ENCODE measurements at regions not wholly inside any gene's neighbourhood (a gene's known extent, or its start where the extent isn't known, plus 50 kb on each side); places are given as distances from the start of the nearest gene placed in this dataset.

GRCh38 chr2:598058-598802 is 79.0 kb downstream of the TMEM18 start:
- Mint-ChIP-seq H3K27me3 (ENCODE audit: insufficient read depth) (no peaks in the 10 kb centered on the region), H3K9me3 (no peaks in the 10 kb centered on the region), H3K36me3 (ENCODE audit: low read depth) (no peaks in the 10 kb centered on the region), H3K4me1 (no peaks in the 10 kb centered on the region), H3K4me3 (no peak overlapping the region), H3K27ac (no peak overlapping the region)
- no peaks in the 10 kb centered on the region for H3K27me3 ChIP-seq (ENCODE audit: control insufficient read depth, insufficient read depth, low read length, poor library complexity, severe bottlenecking)
- H3K9me3 ChIP-seq (ENCODE audit: control insufficient read depth, low read length), result no peaks in the 10 kb centered on the region
- no peak overlapping the region for H3K9ac ChIP-seq (ENCODE audit: extremely low read depth, low read length, poor library complexity, severe bottlenecking)
- WGBS, 2 experiments (ENCODE audit: insufficient coverage in 1 of 2, insufficient read length in 1 of 2), result 95% methylated on average over 12 to 17 of the region's 17 CpGs
- H3K27ac ChIP-seq (ENCODE audit: low read depth, low read length), result no peak overlapping the region
- DNase-seq, result no peak
- H3K36me3 ChIP-seq (ENCODE audit: control insufficient read depth, insufficient read depth, low read length), result no peaks in the 10 kb centered on the region
- no peaks in the 10 kb centered on the region for H3K4me1 ChIP-seq (ENCODE audit: control insufficient read depth, insufficient read depth, low read length)
- H3K4me3 ChIP-seq (ENCODE audit: low read length), result no peak overlapping the region
- no peak for TF ChIP-seq CTCF (conservative IDR thresholded peaks at IDR 0.05)

GRCh38 chr2:595831-596592 is 81.2 kb downstream of the TMEM18 start:
- H3K4me1 ChIP-seq (ENCODE audit: control insufficient read depth, insufficient read depth, low read length), result no peaks in the 10 kb centered on the region
- H3K36me3 ChIP-seq (ENCODE audit: control insufficient read depth, insufficient read depth, low read length), result no peaks in the 10 kb centered on the region
- 85 to 87% methylated on average over 10 to 13 of the region's 13 CpGs for WGBS, 2 experiments (ENCODE audit: insufficient coverage in 1 of 2, insufficient read length in 1 of 2)
- H3K27me3 ChIP-seq (ENCODE audit: control insufficient read depth, insufficient read depth, low read length, poor library complexity, severe bottlenecking), result no peaks in the 10 kb centered on the region
- H3K9ac ChIP-seq (ENCODE audit: extremely low read depth, low read length, poor library complexity, severe bottlenecking), result no peak overlapping the region
- no peak overlapping the region for H3K27ac ChIP-seq (ENCODE audit: low read depth, low read length)
- TF ChIP-seq CTCF (conservative IDR thresholded peaks at IDR 0.05), result no peak
- Mint-ChIP-seq H3K36me3 (ENCODE audit: low read depth) (no peaks in the 10 kb centered on the region), H3K4me1 (no peaks in the 10 kb centered on the region), H3K27ac (no peak overlapping the region), H3K27me3 (ENCODE audit: insufficient read depth) (no peaks in the 10 kb centered on the region), H3K9me3 (no peaks in the 10 kb centered on the region), H3K4me3 (no peak overlapping the region)
- H3K4me3 ChIP-seq (ENCODE audit: low read length), result no peak overlapping the region
- DNase-seq, result no peak
- H3K9me3 ChIP-seq (ENCODE audit: control insufficient read depth, low read length), result no peaks in the 10 kb centered on the region

GRCh38 chr2:595141-595815 is 81.9 kb downstream of the TMEM18 start:
- no peaks in the 10 kb centered on the region for H3K4me1 Mint-ChIP-seq
- H3K27me3 Mint-ChIP-seq (ENCODE audit: insufficient read depth), result no peaks in the 10 kb centered on the region
- H3K27ac ChIP-seq (ENCODE audit: low read depth, low read length), result no peak overlapping the region

More at GRCh38 chr2:595141-595815, 81.9 kb downstream of the TMEM18 start:
- H3K4me3 ChIP-seq (ENCODE audit: low read length), result no peak overlapping the region
- no peaks in the 10 kb centered on the region for H3K27me3 ChIP-seq (ENCODE audit: control insufficient read depth, insufficient read depth, low read length, poor library complexity, severe bottlenecking)
- no peaks in the 10 kb centered on the region for H3K36me3 ChIP-seq (ENCODE audit: control insufficient read depth, insufficient read depth, low read length)
- no peak for TF ChIP-seq CTCF (conservative IDR thresholded peaks at IDR 0.05)
- DNase-seq, result no peak
- Mint-ChIP-seq H3K27ac (no peak overlapping the region), H3K4me3 (no peak overlapping the region), H3K9me3 (no peaks in the 10 kb centered on the region), H3K36me3 (ENCODE audit: low read depth) (no peaks in the 10 kb centered on the region)
- WGBS, 2 experiments (ENCODE audit: insufficient coverage in 1 of 2, insufficient read length in 1 of 2), result 93 to 97% methylated on average over 21 to 23 of the region's 23 CpGs
- no peak overlapping the region for H3K9ac ChIP-seq (ENCODE audit: extremely low read depth, low read length, poor library complexity, severe bottlenecking)
- H3K9me3 ChIP-seq (ENCODE audit: control insufficient read depth, low read length), result no peaks in the 10 kb centered on the region
- H3K4me1 ChIP-seq (ENCODE audit: control insufficient read depth, insufficient read depth, low read length), result no peaks in the 10 kb centered on the region
